Gastroesophageal sphincter (tissue), 4 donors: ENCODE measurements at regions not wholly inside any gene's neighbourhood (a gene's known extent, or its start where the extent isn't known, plus 50 kb on each side); places are given as distances from the start of the nearest gene placed in this dataset.

Experiments used
- ATAC-seq: fragments of 150-250 bp; one replicate; pipeline ENCODE4 v1.9.1; 2016; ENCODE audit warnings: mild to moderate bottlenecking, moderate library complexity
- H3K27ac ChIP-seq, 4 donors: fragments of 200-600 bp; sonication (generic) in 3 of 4; 1 replicate in 3 of 4; 2 replicates in 1 of 4; pipeline ENCODE4 v1.5.1; 2016 to 2019
- H3K27me3 ChIP-seq: fragments of 200-600 bp; sonication (generic); one replicate; pipeline ENCODE4 v1.5.1; 2019
- H3K36me3 ChIP-seq, 2 donors: fragments of 200-600 bp; sonication (generic); one replicate each; pipeline ENCODE4 v1.5.1; 2019; ENCODE audit warnings: control low read depth in 1 of 2
- H3K4me1 ChIP-seq, 3 donors: fragments of 200-600 bp; sonication (generic); 1 replicate in 2 of 3; 2 replicates in 1 of 3; pipeline ENCODE4 v1.5.1; 2016 to 2019; ENCODE audit warnings: control low read depth in 2 of 3
- H3K4me3 ChIP-seq, 2 donors: fragments of 200-600 bp; sonication (generic); one replicate each; pipeline ENCODE4 v1.5.1; 2019; ENCODE audit warnings: mild to moderate bottlenecking in 1 of 2, moderate library complexity in 1 of 2
- H3K9me3 ChIP-seq, 3 donors: fragments of 200-600 bp; sonication (generic); one replicate each; pipeline ENCODE4 v1.5.1; 2017 to 2019; ENCODE audit warnings: control low read depth in 2 of 3
- CTCF ChIP-seq, 4 experiments: fragments of 200-600 bp in 2 of 4; fragments of 450-650 bp in 2 of 4; sonication (generic) in 1 of 4; IDR thresholded peaks; one replicate each; pipeline ENCODE4 v1.5.1; 2017 to 2019; ENCODE audit warnings: antibody characterized with exemption in 4 of 4, mild to moderate bottlenecking in 2 of 4, moderate library complexity in 2 of 4
- EP300 ChIP-seq: sonication (generic); formaldehyde crosslinking; IDR thresholded peaks from one replicate; pipeline ENCODE4 v1.6.1; 2017; ENCODE audit warnings: antibody characterized with exemption, mild to moderate bottlenecking
- POLR2A ChIP-seq, 2 donors: fragments of 450-650 bp; IDR thresholded peaks; one replicate each; pipeline ENCODE4 v1.6.1; 2017; ENCODE audit warnings: antibody characterized with exemption in 2 of 2, mild to moderate bottlenecking in 2 of 2, moderate library complexity in 1 of 2
- POLR2AphosphoS5 ChIP-seq: sonication (generic); formaldehyde crosslinking; IDR thresholded peaks from one replicate; pipeline ENCODE4 v1.6.1; 2017; ENCODE audit warnings: antibody characterized with exemption
- WGBS, 2 donors: methylation state at CpG; one replicate each; pipeline ENCODE4 v1.1.5; 2018; ENCODE audit warnings: low coverage in 1 of 2; 5-methylcytosine and 5-hydroxymethylcytosine counted together

- Histone ChIP-seq H3K36me3 (no peaks in the 10 kb centered on the region), H3K27me3 (no peaks in the 10 kb centered on the region), H3K27ac (no peak overlapping the region), H3K9me3 (no peaks in the 10 kb centered on the region), H3K4me1 (peaks cover 0 to 10% (median 0%) of the 10 kb centered on the region in 3 donors), H3K4me3 (no peak overlapping the region)
- ATAC-seq: no peak
- 100% methylated on average over 1 of the region's 1 CpG; no CpG with 5 or more reads in 1 of the 2 donors for WGBS, 2 donors
- TF ChIP-seq POLR2A (IDR thresholded peaks at IDR 0.05): no peak
- TF ChIP-seq EP300: no peak
- no peak for TF ChIP-seq POLR2AphosphoS5
- no peak for TF ChIP-seq CTCF (IDR thresholded peaks at IDR 0.05)
Observed at GRCh38 chr10:10366836-10367235, 650.8 kb upstream of the CELF2 start.

GRCh38 chr10:10367264-10367663 is 650.4 kb upstream of the CELF2 start:
- Histone ChIP-seq H3K36me3 (no peaks in the 10 kb centered on the region), H3K27ac (no peak overlapping the region), H3K4me3 (no peak overlapping the region), H3K4me1 (peaks cover 0 to 10% (median 0%) of the 10 kb centered on the region in 3 donors), H3K27me3 (no peaks in the 10 kb centered on the region), H3K9me3 (no peaks in the 10 kb centered on the region)
- no peak for TF ChIP-seq EP300
- TF ChIP-seq POLR2AphosphoS5: no peak
- no peak for TF ChIP-seq POLR2A (IDR thresholded peaks at IDR 0.05)
- TF ChIP-seq CTCF (IDR thresholded peaks at IDR 0.05): no peak
- ATAC-seq: no peak
- 88 to 93% methylated on average over 5 to 6 of the region's 6 CpGs for WGBS, 2 donors

GRCh38 chr10:10368951-10369576 is 648.6 kb upstream of the CELF2 start:
- no peak for TF ChIP-seq POLR2A (IDR thresholded peaks at IDR 0.05)
- no peak for TF ChIP-seq POLR2AphosphoS5
- no peaks in the 10 kb centered on the region for H3K9me3 ChIP-seq
- no peaks in the 10 kb centered on the region for H3K27me3 ChIP-seq
- peaks cover 0 to 10% (median 0%) of the 10 kb centered on the region in 3 donors for H3K4me1 ChIP-seq
- WGBS, 2 donors: 77 to 94% methylated on average over 6 to 7 of the region's 7 CpGs
- H3K27ac ChIP-seq: no peak overlapping the region
- no peak for ATAC-seq
- no peaks in the 10 kb centered on the region for H3K36me3 ChIP-seq
- H3K4me3 ChIP-seq: no peak overlapping the region

- Histone ChIP-seq H3K27ac (no peak overlapping the region), H3K9me3 (no peaks in the 10 kb centered on the region), H3K27me3 (no peaks in the 10 kb centered on the region), H3K36me3 (no peaks in the 10 kb centered on the region), H3K4me1 (peaks cover 0 to 6% (median 0%) of the 10 kb centered on the region in 3 donors), H3K4me3 (no peak overlapping the region)
- ATAC-seq: no peak
- TF ChIP-seq EP300: no peak
- no peak for TF ChIP-seq CTCF (IDR thresholded peaks at IDR 0.05)
- no peak for TF ChIP-seq POLR2AphosphoS5
- TF ChIP-seq POLR2A (IDR thresholded peaks at IDR 0.05): no peak
Observed at GRCh38 chr10:10385831-10386230, 631.8 kb upstream of the CELF2 start.

GRCh38 chr10:10389182-10389581 is 628.5 kb upstream of the CELF2 start:
- H3K36me3 ChIP-seq: no peaks in the 10 kb centered on the region
- ATAC-seq: no peak
- H3K27ac ChIP-seq: no peak overlapping the region
- no peaks in the 10 kb centered on the region for H3K27me3 ChIP-seq
- H3K4me1 ChIP-seq: peaks cover 0 to 6% (median 0%) of the 10 kb centered on the region in 3 donors
- 87 to 89% methylated on average over 2 to 4 of the region's 4 CpGs for WGBS, 2 donors
- H3K9me3 ChIP-seq: no peaks in the 10 kb centered on the region
- no peak for TF ChIP-seq EP300
- no peak for TF ChIP-seq CTCF (IDR thresholded peaks at IDR 0.05)
- no peak for TF ChIP-seq POLR2A (IDR thresholded peaks at IDR 0.05)
- no peak for TF ChIP-seq POLR2AphosphoS5
- no peak overlapping the region for H3K4me3 ChIP-seq
